ENCODE measurements at regions not wholly inside any gene's neighbourhood (a gene's known extent, or its start where the extent isn't known, plus 50 kb on each side); places are given as distances from the start of the nearest gene placed in this dataset.

GRCh38 chr5:13551645-13552044, 392.8 kb downstream of the DNAH5 start:
- TF ChIP-seq CSDC2 (CRISPR knock-in tag; IDR thresholded peaks at IDR 0.05) = no peak
- no peak for TF ChIP-seq TCF4 (CRISPR knock-in tag; IDR thresholded peaks at IDR 0.05; ENCODE audit: borderline replicate concordance)
- TF ChIP-seq PATZ1 (CRISPR knock-in tag; IDR thresholded peaks at IDR 0.05; ENCODE audit: borderline replicate concordance) = no peak
- no peak for TF ChIP-seq ZC3H10 (CRISPR knock-in tag; IDR thresholded peaks at IDR 0.05)
- TF ChIP-seq POU6F1 (CRISPR knock-in tag; IDR thresholded peaks at IDR 0.05; ENCODE audit: borderline replicate concordance, low read depth) = no peak
- no peak for TF ChIP-seq RARB (CRISPR knock-in tag; IDR thresholded peaks at IDR 0.05)
- no peak for TF ChIP-seq CSRNP3 (CRISPR knock-in tag; IDR thresholded peaks at IDR 0.05)
- no peak for TF ChIP-seq ZFP3 (CRISPR knock-in tag; IDR thresholded peaks at IDR 0.05)
- no peak for TF ChIP-seq GLIS3 (CRISPR knock-in tag; IDR thresholded peaks at IDR 0.05)
- TF ChIP-seq ZNF70 (CRISPR knock-in tag; IDR thresholded peaks at IDR 0.05) = no peak

Data from SK-N-SH treated with all-trans-retinoic acid at 6 μM for 48 hours (cell line).